AG09319 (cell line): ENCODE measurements at regions not wholly inside any gene's neighbourhood (a gene's known extent, or its start where the extent isn't known, plus 50 kb on each side); places are given as distances from the start of the nearest gene placed in this dataset.

Experiments used
- DNase-seq: peaks from one replicate; pipeline ENCODE4 v3.0.0-alpha.2; 2010; ENCODE audit warnings: low read depth; ENCODE audit errors: extremely low read depth
- TF ChIP-seq, protein P1 (sequence below): IDR thresholded peaks from 2 replicates; pipeline ENCODE4 v1.5.1; 2011; ENCODE audit warnings: low read depth, mild to moderate bottlenecking, inconsistent platforms, low read length, moderate library complexity

DNA sequence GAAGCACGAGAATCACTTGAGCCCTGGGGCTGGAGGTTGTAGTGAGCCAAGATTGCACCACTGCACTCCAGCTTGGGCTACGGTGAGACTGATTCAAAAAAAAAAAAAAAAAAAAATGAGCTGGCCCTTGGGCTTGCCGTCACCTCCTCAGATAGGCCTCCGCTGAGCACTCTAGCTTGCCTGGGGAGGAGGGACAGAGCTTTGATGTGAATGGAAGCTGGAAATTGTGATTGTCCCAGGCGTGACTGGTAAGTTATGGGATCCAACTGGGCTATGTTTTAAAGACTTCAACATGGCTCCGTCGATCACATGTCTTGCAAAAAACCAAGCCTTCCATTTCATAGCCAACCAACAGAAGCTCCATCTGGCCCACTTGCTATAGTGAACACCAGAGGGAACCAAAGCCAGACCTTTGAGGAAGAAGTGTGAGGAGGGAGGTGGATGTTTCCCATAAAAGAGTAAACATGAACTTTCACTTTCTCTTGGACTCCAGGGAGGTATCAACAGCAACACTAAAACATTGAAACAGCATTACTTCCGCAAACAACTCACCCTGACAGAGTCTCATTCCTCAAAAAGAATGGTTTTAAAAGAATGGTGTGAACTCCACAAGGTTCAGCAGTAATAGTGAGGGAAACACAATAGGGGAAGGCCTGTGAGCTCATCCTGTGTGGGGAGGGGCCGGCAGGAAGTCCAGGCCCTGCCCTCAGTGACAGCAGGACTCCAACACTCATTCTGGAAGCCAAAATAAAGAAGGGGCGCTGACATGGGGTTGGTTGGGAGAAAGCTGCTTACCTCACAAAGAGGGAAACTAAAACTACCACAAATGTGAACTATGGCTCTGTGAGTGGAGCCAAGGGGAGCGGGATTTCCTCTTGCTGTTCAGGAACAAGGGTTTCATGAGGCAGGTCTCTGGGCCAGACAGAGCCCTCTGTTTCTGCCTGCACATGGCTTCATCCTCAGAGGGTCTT lies 59.2 kb upstream of the IL12A start:
- TF ChIP-seq, protein P1, sequence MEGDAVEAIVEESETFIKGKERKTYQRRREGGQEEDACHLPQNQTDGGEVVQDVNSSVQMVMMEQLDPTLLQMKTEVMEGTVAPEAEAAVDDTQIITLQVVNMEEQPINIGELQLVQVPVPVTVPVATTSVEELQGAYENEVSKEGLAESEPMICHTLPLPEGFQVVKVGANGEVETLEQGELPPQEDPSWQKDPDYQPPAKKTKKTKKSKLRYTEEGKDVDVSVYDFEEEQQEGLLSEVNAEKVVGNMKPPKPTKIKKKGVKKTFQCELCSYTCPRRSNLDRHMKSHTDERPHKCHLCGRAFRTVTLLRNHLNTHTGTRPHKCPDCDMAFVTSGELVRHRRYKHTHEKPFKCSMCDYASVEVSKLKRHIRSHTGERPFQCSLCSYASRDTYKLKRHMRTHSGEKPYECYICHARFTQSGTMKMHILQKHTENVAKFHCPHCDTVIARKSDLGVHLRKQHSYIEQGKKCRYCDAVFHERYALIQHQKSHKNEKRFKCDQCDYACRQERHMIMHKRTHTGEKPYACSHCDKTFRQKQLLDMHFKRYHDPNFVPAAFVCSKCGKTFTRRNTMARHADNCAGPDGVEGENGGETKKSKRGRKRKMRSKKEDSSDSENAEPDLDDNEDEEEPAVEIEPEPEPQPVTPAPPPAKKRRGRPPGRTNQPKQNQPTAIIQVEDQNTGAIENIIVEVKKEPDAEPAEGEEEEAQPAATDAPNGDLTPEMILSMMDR, result peak; percentile 50
- peak; percentile 42 for DNase-seq

DNA sequence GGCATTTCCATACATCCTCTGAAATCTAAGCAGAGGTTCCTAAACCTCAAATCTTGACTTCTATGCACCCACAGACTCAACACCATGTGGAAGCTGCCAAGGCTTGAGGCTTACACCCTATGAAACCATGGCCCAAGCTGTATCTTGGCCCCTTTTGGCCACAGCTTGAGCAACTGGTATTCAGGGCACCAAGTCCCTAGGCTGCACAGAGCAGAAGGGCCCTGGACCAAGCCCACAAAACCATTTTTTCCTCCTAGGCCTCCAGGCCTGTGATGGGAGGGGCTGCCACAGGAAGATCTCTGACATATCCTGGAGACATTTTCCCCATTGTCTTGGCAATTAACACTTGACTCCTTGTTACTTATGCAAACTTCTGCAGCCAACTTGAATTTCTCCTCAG lies 54.4 kb upstream of the IL12A start:
- TF ChIP-seq, protein P1, result no peak
- DNase-seq, result no peak

GRCh38 chr3:159936541-159936940 lies 52.1 kb upstream of the IL12A start:
- TF ChIP-seq, protein P1, result no peak
- no peak for DNase-seq

DNA sequence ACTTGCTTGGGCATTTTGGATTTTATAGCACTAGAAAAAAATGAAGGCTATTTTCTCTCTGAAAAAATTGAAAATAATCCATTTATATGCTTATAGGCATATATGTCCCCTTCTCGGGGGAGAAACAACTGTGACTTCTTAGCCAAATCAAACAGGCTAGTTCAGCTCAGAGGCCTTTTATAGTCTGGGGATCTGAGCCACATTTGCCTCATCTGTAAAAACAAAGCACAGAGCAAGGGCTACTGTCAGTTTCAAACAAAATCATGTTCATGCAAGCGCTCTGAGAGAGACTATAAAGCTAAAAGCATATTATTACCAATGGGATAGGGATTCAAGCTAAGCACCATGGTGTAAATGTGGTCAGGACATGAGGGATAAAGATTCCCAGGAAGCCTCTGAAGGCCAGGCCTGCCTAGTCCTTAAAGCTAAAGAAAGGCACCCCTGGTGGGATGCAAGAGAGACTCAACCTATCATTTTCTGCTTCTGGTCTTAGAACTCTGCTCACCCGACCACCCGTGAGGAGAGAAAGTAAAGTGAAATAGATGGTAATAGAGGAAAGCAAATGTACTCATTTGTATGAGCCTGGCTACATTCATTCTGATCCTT lies 51.0 kb upstream of the IL12A start:
- DNase-seq, result no peak
- TF ChIP-seq, protein P1, result no peak

GRCh38 chr3:159938714-159939113 lies 49.9 kb upstream of the IL12A start:
- no peak for DNase-seq

More at GRCh38 chr3:159938714-159939113, 49.9 kb upstream of the IL12A start:
- TF ChIP-seq, protein P1, result no peak
